ENCODE measurements at regions not wholly inside any gene's neighbourhood (a gene's known extent, or its start where the extent isn't known, plus 50 kb on each side); places are given as distances from the start of the nearest gene placed in this dataset.
"Not testable (repeated sequence)": the region's sequence is repeated elsewhere in the genome, so short reads cannot be mapped to it uniquely, and the experiment has no call there.

DNA sequence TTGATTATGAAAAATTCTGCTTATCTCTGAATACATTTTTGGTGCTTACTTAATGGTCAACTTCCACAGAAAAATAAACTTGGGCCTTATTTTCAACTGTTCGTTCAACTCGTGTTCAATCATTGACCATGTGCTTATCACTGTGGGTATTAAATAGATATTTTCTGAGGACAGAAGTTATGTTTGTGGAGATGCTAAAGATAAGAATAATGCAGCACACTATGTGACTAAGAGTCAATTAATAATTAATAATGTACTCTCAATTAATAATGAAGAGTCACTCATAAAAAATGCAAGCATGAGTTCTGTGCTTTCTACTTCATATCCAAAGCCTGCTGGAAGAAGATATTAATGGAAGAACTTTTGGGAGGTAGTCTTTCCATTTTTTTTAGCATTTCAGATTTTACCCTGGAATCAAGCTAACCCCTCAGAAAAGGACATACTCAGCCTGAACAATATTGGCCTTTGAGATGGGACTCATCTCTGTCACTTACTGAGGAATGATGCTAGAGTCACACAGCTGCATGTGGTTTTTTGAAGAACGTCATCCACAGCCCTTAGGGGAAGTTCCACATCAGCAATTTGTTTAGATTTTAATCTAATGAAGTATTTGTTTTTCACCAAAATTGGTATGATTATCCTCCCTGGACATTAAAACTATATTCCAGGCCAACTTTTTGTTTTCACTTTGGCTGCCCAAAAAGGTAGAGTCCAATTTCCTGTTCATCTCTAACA, 191.9 kb upstream of the CRIM1 start:
- DNase-seq (no peak), ATAC-seq (ENCODE audit: poor library complexity) (no peak)
- Histone ChIP-seq H3K27me3 (ENCODE audit: control insufficient read depth in 1 of 2, insufficient read depth in 2 of 2, low read length in 2 of 2) (no peaks in the 10 kb centered on the region), H3K9me3 (ENCODE audit: control insufficient read depth in 1 of 2, insufficient read depth in 1 of 2, low read length in 2 of 2) (no peaks in the 10 kb centered on the region), H3K36me3 (ENCODE audit: insufficient read depth, low read length) (no peaks in the 10 kb centered on the region), H3K27ac (ENCODE audit: low read depth in 1 of 2, low read length in 2 of 2) (no peak overlapping the region), H3K4me3 (ENCODE audit: low read length) (no peak overlapping the region), H3K4me1 (ENCODE audit: insufficient read depth, low read length) (no peaks in the 10 kb centered on the region)
- Mint-ChIP-seq H3K36me3 (ENCODE audit: low read depth) (no peaks in the 10 kb centered on the region), H3K27me3 (no peaks in the 10 kb centered on the region), H3K27ac (no peak overlapping the region), H3K4me1 (ENCODE audit: low read depth) (no peaks in the 10 kb centered on the region), H3K4me3 (no peak overlapping the region), H3K9me3 (no peaks in the 10 kb centered on the region)
- POLR2A ChIA-PET = no interaction called here
- CTCF ChIA-PET = no interaction called here
- intact Hi-C loops (cut with DNase I, micrococcal nuclease) = no loop called here
- TF ChIP-seq, protein P1, sequence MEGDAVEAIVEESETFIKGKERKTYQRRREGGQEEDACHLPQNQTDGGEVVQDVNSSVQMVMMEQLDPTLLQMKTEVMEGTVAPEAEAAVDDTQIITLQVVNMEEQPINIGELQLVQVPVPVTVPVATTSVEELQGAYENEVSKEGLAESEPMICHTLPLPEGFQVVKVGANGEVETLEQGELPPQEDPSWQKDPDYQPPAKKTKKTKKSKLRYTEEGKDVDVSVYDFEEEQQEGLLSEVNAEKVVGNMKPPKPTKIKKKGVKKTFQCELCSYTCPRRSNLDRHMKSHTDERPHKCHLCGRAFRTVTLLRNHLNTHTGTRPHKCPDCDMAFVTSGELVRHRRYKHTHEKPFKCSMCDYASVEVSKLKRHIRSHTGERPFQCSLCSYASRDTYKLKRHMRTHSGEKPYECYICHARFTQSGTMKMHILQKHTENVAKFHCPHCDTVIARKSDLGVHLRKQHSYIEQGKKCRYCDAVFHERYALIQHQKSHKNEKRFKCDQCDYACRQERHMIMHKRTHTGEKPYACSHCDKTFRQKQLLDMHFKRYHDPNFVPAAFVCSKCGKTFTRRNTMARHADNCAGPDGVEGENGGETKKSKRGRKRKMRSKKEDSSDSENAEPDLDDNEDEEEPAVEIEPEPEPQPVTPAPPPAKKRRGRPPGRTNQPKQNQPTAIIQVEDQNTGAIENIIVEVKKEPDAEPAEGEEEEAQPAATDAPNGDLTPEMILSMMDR (IDR thresholded peaks at IDR 0.05) = no peak

DNA sequence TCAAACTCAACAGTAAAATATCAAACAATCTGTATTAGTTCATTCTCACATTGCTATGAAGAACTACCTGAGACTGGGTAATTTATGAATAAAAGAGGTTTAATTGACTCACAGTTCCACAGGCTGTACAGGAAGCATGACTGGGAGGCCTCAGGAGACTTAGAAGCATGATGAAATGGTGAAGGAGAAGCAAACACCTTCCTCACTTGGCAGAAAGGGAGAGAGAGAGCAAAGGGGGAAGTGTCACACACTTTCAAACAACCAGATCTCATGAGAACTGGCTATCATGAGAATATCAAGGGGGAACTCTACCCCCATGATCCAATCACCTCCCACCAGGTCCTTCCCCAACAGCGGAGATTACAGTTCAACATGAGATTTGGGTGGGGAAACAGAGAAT, 198.5 kb upstream of the CRIM1 start:
- not testable (repeated sequence) for H3K9me3 Mint-ChIP-seq
- CTCF ChIA-PET = interaction anchor here (1.3 kb wide), 1 partner anchor 31 kb away, joined by 3 read pairs; no protein-coding TSS in a partner anchor

DNA sequence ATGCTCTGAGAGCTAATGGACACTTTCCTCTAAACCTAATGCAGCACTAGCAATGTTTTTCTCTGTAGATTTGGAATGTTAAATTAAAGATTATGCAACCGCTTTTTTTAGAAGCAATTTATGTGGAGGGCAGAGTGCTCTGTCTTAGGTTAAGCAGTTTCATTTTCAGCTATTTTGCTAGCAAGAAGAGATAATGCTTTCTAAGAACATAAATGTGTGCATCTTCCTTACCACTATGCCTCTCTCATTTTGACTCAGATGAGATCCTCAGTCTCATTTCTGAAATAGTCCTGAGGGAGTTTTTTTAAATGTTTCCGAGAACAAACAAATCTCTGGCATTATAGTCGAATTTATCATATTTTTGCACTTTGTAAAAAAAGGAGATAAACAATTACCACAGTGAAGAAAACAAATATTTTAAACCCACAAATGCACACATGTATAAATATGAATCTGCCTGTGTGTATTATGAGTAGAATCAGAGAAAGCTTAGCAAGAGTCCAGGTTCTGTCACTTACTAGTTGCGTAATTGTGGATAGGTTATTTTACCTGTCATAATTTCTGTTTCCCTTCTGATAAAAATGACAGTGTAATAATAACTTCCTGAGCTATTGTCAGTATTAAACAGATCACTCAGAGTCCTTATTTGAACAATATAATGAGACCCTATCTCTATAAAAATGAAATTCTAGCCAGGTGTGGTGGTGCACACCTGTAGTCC, 207.7 kb upstream of the CRIM1 start:
- no peaks in the 10 kb centered on the region for H3K36me3 Mint-ChIP-seq (ENCODE audit: low read depth)
- TF ChIP-seq, protein P1 (IDR thresholded peaks at IDR 0.05) = no peak
- CTCF ChIA-PET = no interaction called here
- POLR2A ChIA-PET = no interaction called here
- intact Hi-C loops (cut with DNase I, micrococcal nuclease) = no loop called here
- Histone ChIP-seq H3K36me3 (ENCODE audit: insufficient read depth, low read length) (no peaks in the 10 kb centered on the region), H3K27ac (ENCODE audit: low read depth in 1 of 2, low read length in 2 of 2) (no peak overlapping the region), H3K4me3 (ENCODE audit: low read length) (no peak overlapping the region), H3K4me1 (ENCODE audit: insufficient read depth, low read length) (peaks cover 3% of the 10 kb centered on the region), H3K27me3 (ENCODE audit: control insufficient read depth in 1 of 2, insufficient read depth in 2 of 2, low read length in 2 of 2) (no peaks in the 10 kb centered on the region), H3K9me3 (ENCODE audit: control insufficient read depth in 1 of 2, insufficient read depth in 1 of 2, low read length in 2 of 2) (no peaks in the 10 kb centered on the region)
- H3K4me1 Mint-ChIP-seq (ENCODE audit: low read depth) = no peaks in the 10 kb centered on the region
- DNase-seq = no peak
- H3K9me3 Mint-ChIP-seq = no peaks in the 10 kb centered on the region
- H3K27me3 Mint-ChIP-seq = no peaks in the 10 kb centered on the region
- no peak overlapping the region for H3K4me3 Mint-ChIP-seq
- ATAC-seq (ENCODE audit: poor library complexity) = no peak
- H3K27ac Mint-ChIP-seq = no peak overlapping the region

More for the DNA sequence above, 198.5 kb upstream of the CRIM1 start:
- intact Hi-C loops (cut with DNase I, micrococcal nuclease); H3K4me1 Mint-ChIP-seq (ENCODE audit: low read depth); POLR2A ChIA-PET; H3K4me1 ChIP-seq (ENCODE audit: insufficient read depth, low read length); H3K9me3 ChIP-seq (ENCODE audit: control insufficient read depth in 1 of 2, insufficient read depth in 1 of 2, low read length in 2 of 2); H3K27ac Mint-ChIP-seq; H3K27me3 ChIP-seq (ENCODE audit: control insufficient read depth in 1 of 2, insufficient read depth in 2 of 2, low read length in 2 of 2); H3K4me3 ChIP-seq (ENCODE audit: low read length); ATAC-seq (ENCODE audit: poor library complexity); H3K36me3 Mint-ChIP-seq (ENCODE audit: low read depth); H3K4me3 Mint-ChIP-seq; H3K27ac ChIP-seq (ENCODE audit: low read depth in 1 of 2, low read length in 2 of 2); H3K36me3 ChIP-seq (ENCODE audit: insufficient read depth, low read length); DNase-seq; H3K27me3 Mint-ChIP-seq: not testable (repeated sequence)

All from CD4-positive, alpha-beta T cell (primary cell).